ENCODE measurements at regions not wholly inside any gene's neighbourhood (a gene's known extent, or its start where the extent isn't known, plus 50 kb on each side); places are given as distances from the start of the nearest gene placed in this dataset.

GRCh38 chr4:14856062-14856933 is 146.0 kb upstream of the CPEB2 start:
- Mint-ChIP-seq H3K9me3 (no peaks in the 10 kb centered on the region), H3K27me3 (no peaks in the 10 kb centered on the region), H3K27ac (peak overlapping the region; percentile 16), H3K4me3 (no peak overlapping the region), H3K36me3 (ENCODE audit: low read depth) (no peaks in the 10 kb centered on the region), H3K4me1 (peaks cover 4% of the 10 kb centered on the region)
- ChIA-PET POLR2A (interaction anchor here (1.5 kb wide), 1 partner anchor 147 kb away, joined by 3 read pairs; the partner anchor contains the start of gene CPEB2), CTCF (no interaction called here)
- TF ChIP-seq CTCF (IDR thresholded peaks at IDR 0.05): no peak
- DNase-seq: no peak
- intact Hi-C loops (cut with micrococcal nuclease): loop anchor here (5.0 kb wide), 1 partner anchor 146 kb away; the partner anchor contains the start of gene CPEB2
- peak; percentile 85 for ATAC-seq (ENCODE audit: low read depth)

GRCh38 chr4:14856934-14857235 is 145.4 kb upstream of the CPEB2 start:
- ChIA-PET POLR2A (interaction anchor here (1.5 kb wide), 1 partner anchor 146 kb away, joined by 3 read pairs; the partner anchor contains the start of gene CPEB2), CTCF (no interaction called here)
- ATAC-seq (ENCODE audit: low read depth) (no peak), DNase-seq (no peak)
- H3K27ac Mint-ChIP-seq: no peak overlapping the region
- intact Hi-C loops (cut with micrococcal nuclease): loop anchor here (5.0 kb wide), 1 partner anchor 145 kb away; the partner anchor contains the start of gene CPEB2
- H3K4me3 Mint-ChIP-seq: no peak overlapping the region
- no peaks in the 10 kb centered on the region for H3K9me3 Mint-ChIP-seq
- no peaks in the 10 kb centered on the region for H3K36me3 Mint-ChIP-seq (ENCODE audit: low read depth)
- no peaks in the 10 kb centered on the region for H3K27me3 Mint-ChIP-seq
- peaks cover 4% of the 10 kb centered on the region for H3K4me1 Mint-ChIP-seq
- no peak for TF ChIP-seq CTCF (IDR thresholded peaks at IDR 0.05)

- no peak for DNase-seq
- Mint-ChIP-seq H3K4me3 (no peak overlapping the region), H3K27me3 (no peaks in the 10 kb centered on the region), H3K27ac (no peak overlapping the region), H3K4me1 (peaks cover 4% of the 10 kb centered on the region), H3K9me3 (no peaks in the 10 kb centered on the region), H3K36me3 (ENCODE audit: low read depth) (no peaks in the 10 kb centered on the region)
- ChIA-PET POLR2A (interaction anchor here (1.5 kb wide), 1 partner anchor 146 kb away, joined by 3 read pairs; the partner anchor contains the start of gene CPEB2), CTCF (no interaction called here)
- intact Hi-C loops (cut with micrococcal nuclease): loop anchor here (5.0 kb wide), 1 partner anchor 145 kb away; the partner anchor contains the start of gene CPEB2
- ATAC-seq (ENCODE audit: low read depth): no peak
- TF ChIP-seq CTCF (IDR thresholded peaks at IDR 0.05): no peak
Observed at GRCh38 chr4:14857475-14857874, 144.8 kb upstream of the CPEB2 start.

GRCh38 chr4:14857981-14858380 is 144.3 kb upstream of the CPEB2 start:
- no peak for TF ChIP-seq CTCF (IDR thresholded peaks at IDR 0.05)
- DNase-seq (no peak), ATAC-seq (ENCODE audit: low read depth) (no peak)
- Mint-ChIP-seq H3K4me1 (peaks cover 4% of the 10 kb centered on the region), H3K27ac (no peak overlapping the region), H3K36me3 (ENCODE audit: low read depth) (no peaks in the 10 kb centered on the region), H3K4me3 (no peak overlapping the region), H3K27me3 (no peaks in the 10 kb centered on the region), H3K9me3 (no peaks in the 10 kb centered on the region)
- ChIA-PET CTCF (no interaction called here), POLR2A (no interaction called here)
- intact Hi-C loops (cut with micrococcal nuclease): loop anchor here (5.0 kb wide), 1 partner anchor 144 kb away; the partner anchor contains the start of gene CPEB2

- Mint-ChIP-seq H3K4me1 (no peaks in the 10 kb centered on the region), H3K9me3 (no peaks in the 10 kb centered on the region), H3K4me3 (no peak overlapping the region), H3K27ac (no peak overlapping the region), H3K36me3 (ENCODE audit: low read depth) (no peaks in the 10 kb centered on the region), H3K27me3 (peaks cover 5% of the 10 kb centered on the region)
- ChIA-PET CTCF (no interaction called here), POLR2A (no interaction called here)
- ATAC-seq (ENCODE audit: low read depth) (no peak), DNase-seq (no peak)
- intact Hi-C loops (cut with micrococcal nuclease): no loop called here
- TF ChIP-seq CTCF (IDR thresholded peaks at IDR 0.05): no peak
Observed at GRCh38 chr4:14862891-14863290, 139.4 kb upstream of the CPEB2 start.

Data from activated B cell treated with CpG ODN at 0.5 μM for 24 hours (primary cell).